HG03095 (cell line): ENCODE measurements at regions not wholly inside any gene's neighbourhood (a gene's known extent, or its start where the extent isn't known, plus 50 kb on each side); places are given as distances from the start of the nearest gene placed in this dataset.

Experiments used
- ATAC-seq: cut with Tn5 transposase; IDR thresholded peaks from one replicate; pipeline ENCODE4 v1.9.1; 2021; ENCODE audit warnings: moderate library complexity; ENCODE audit not compliant: unreplicated experiment

DNA sequence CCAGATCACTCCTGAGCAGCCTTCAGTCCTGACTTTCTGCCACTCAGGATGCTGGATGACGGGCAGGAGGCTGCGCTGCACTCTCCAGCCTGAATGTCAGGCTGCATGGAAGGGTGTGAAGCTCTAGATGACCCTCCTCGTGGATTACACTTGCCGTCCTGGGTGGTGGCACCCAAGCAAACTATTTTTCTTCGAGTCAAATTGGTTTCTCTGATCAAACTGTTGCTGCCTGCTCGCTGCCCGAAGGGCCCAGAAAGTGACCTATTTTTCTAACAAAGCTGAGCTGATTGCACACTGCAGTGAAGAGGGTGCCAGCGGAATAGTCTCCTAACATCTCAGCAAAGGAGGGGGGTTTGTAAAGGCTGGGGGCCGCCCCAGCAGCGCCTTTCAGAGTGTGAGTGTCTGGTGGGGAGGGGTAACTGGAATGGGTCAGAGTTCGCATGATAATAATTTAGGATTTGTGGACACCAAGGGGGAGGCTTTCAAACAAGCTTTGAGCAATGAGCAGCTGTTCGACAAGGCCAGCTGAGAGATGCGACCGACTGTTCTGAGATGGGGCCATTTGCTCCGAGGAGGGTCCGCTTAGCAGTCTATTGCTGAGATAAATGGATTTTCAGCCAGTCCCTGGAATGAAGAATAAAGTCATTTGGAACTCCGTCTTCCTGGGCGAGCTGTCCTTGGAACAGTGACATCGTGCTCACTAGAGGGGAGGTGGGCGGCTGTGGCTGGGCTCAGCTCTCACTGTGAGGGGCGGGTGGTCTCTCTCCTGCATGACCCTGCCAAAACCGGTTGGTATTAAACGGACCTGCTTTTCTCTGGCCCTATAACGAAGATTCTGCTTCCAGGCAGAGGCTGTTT lies 537.6 kb downstream of the BRD1 start:
- ATAC-seq, result no peak

DNA sequence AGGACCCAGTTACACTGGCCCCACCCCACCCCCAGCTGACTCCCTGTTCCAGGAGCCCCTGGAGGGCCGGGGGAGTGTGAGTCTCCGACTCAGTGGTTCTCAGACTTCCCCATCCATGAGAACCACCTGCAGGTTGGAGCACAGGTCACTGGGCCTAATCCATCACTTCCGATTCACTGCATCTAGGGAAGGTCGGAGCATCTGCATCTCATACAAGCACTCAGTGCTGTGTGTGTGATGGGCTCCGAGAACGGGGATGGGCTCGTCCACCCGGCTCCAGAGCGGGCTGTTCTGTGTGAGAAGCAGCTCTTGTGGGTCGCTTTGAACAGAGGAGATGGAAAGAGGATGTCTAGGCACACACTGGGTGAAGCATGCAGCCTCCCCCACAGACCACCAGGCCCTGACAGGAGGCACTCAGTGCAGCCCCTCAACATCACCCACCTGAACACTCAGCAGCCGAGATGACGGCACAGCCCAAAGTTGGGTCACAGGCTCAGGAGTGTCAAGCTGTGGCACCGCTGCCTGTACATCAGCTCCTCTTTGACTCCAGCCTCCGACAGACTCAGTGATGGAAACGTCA lies 541.4 kb downstream of the BRD1 start:
- no peak for ATAC-seq

- ATAC-seq, result no peak
Measured at GRCh38 chr22:49284931-49285330, 542.7 kb downstream of the BRD1 start.

- no peak for ATAC-seq
Measured at GRCh38 chr22:49284056-49284784, 543.5 kb downstream of the BRD1 start.

GRCh38 chr22:49282596-49282995 lies 545.1 kb downstream of the BRD1 start:
- ATAC-seq, result no peak

DNA sequence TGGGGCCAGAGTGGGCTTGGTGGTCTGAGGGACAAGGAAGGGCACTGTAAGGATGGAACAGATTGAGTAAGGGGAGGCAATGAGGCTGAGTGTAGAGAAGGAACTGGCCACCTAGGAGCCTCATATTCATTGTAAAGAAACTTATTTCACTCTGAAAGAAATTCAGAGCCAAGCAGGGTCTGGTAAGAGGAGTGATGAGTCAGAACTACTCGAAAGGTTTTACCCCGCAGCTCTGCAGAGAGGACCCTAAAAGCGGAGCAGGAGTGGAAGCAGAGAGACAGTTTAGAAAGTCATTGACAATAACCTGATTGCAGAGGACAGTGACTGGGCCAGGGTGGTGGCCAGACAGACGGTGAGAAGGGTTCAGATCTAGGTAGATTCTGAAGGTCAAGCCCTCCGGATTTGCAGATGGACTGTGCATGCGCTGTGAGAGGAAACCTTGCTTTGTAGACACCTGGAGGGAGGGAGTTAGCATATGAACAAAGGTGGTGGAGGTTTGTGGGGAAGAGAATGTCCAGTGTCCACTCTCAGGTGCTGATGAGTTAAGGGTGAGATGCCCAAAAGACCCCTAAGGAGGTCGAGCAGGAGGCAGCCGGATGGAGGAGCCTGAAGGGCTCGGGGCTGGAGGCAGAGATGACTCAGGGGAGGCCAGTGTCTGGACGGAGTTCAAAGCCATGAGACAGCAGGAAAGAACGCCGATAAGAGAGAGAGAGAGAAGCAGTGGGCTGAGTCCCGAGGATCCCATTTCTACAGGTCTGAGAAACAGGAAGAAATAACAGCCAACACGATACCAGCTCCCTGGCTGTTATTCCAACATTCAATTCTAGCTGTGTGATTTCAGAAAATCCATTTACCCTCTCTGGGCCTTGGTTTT lies 546.0 kb downstream of the BRD1 start:
- no peak for ATAC-seq

GRCh38 chr22:49278340-49278739 lies 549.3 kb downstream of the BRD1 start:
- ATAC-seq, result no peak

DNA sequence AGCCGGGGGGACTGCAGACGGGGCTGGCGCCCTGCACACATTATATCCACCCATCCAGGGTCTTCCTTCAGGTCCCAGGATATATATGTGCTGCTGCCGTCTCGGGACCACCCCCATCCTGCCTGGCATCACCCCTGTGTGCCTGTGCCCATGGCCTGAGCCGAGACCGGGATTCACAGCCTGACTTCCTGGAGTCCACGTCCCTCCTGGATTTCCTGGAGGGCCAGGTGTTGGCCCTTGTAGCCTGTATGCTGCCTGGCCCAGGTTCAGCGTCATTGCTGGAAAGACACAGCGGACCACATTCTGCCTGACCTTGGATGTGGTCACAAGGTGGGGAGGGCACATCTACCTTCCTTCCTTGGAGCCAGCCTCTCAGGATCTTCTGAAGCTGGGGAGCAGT lies 551.1 kb downstream of the BRD1 start:
- ATAC-seq, result no peak

DNA sequence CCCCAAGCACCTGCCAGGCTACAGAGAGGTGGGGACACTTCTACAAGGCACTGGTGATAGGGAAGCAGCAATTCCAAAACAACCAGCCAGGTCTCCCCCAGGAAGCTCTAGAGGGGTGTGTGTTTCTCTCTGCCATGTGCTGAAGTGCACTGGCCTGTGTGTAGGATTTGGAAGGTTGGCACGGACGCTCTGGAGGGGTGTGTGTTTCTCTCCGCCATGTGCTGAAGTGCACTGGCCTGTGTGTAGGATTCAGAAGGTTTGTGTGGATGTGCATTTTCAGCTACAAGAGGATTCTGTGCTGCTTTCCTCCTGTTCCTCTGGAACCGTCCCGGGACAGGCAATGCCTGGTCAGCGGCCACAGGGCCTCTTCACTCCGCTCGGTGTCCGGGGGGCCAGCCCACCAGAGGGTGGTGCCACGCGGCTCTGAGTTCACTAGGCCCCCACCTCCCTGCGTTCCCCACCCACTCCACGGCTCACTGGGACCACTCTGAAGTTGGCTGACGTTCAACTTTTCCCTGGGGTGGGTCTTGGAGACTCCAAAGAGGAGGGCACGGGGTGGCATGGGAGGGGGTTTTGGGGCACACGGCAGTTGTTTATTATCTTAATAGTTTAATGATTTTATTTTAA lies 552.8 kb downstream of the BRD1 start:
- ATAC-seq, result no peak

DNA sequence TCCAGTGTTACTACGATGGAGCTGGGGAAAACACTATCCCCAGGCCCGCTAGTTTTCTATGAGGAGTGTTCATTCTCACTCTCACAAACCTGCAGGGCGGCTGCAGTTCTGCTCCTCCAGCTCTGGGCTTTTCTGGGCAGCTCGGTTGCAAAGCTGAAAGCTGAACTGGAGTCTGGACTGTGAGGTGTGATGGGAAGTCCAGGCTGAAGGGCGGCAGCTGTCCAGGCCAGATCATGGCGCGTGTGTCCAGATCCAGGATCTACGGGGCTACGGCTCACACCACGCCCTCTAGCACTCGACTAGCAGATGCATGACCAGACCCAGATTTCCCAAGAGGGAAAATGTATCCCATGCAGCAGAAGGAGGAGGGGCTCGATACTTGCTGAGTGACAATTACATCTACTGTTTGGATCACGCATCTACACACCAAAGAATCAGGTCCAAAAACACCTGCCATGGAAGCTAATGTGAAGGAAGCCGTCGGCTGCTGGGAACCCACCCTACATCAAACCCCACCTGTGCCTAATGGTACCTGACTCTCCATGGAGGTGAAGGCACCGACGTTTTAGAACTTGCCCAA lies 555.0 kb downstream of the BRD1 start:
- ATAC-seq, result no peak

- ATAC-seq, result no peak
Measured at GRCh38 chr22:49271831-49272230, 555.8 kb downstream of the BRD1 start.

DNA sequence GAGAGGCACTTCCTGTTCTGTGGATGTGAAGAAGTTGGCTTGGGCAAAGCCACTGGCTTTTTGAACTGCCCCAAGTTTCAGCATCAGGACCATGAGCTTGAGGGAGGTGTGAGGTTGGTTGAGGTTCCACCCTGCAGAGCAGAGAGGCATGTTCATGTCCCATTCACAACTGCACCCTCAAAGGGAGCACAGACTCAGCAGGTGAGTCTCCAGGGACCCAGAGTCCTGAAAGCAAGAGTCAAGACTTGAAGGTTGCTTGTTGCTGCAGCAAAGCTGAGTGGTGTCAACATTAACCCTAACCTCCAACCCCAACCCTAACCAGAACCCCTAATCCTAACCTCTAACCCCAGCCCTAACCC lies 556.3 kb downstream of the BRD1 start:
- ATAC-seq, result no peak

DNA sequence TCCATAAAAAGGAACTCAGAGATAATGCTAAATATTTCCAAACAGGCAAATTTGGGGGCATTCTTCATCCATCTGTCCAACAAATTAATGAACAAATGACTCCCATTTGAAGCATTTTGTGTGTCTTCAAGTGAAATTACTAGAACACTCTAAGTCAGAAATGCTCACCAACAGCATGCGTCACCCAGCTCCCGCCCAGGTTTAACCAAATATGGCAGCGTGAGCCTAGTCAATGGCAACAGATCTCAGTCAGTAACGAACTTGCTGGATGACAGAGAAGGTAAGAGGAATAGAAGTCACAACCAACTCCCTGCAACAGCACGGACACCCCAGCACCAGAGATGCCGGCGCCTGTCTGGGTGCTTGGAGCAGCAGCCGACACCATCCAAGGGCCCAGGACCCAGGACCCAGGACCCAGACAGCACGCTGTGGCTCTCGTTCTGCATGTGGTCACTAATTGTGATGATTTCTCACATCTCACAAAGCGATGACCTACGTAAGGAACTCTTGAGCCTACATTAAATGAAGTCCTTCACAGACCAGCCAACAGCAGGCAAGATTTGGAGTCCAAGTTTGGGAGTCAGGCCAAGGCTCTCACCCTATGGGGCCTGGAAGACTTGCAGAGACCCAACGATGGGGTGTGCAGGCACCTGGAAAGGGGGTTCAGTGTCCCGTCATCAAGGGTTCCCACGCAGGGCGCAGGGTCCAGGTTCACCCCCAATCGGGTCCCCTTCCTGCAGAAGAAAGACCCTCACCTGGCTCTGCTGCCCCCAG lies 556.9 kb downstream of the BRD1 start:
- no peak for ATAC-seq

DNA sequence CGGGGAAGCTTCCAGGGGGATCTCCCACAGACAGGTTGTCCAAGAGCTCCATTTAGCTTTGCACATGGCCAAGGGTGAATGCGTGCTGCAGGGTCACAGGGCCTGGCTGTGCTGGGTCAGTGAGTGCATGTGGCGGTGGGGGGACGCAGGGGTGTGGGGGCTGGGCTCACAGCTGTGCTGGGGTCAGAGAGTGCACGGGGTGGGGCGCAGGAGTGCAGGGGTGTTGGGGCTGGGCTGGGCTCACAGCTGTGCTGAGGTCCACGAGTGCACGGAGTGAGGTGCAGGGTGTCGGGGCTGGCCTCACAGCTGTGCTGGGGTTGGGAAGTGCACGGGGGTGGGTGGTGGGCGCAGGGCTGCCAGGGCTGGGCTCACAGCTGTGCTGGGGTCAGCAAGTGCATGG lies 557.7 kb downstream of the BRD1 start:
- ATAC-seq, result no peak

DNA sequence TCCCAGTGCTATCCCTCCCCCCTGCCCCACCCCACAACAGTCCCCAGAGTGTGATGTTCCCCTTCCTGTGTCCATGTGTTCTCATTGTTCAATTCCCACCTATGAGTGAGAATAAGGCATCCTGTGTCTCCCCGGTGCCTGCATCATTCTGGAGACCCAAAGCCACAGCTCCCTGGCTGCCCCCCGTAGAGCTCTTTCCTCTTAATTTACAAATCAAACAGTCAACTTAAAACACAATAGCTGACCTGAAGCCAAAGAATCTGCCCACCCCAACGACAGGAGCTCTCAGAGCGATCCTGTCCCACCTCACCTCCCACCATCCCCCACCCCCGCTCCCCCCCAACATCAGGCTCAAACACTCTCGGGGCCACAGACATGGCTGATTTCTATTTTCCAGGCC lies 558.3 kb downstream of the BRD1 start:
- ATAC-seq, result no peak

DNA sequence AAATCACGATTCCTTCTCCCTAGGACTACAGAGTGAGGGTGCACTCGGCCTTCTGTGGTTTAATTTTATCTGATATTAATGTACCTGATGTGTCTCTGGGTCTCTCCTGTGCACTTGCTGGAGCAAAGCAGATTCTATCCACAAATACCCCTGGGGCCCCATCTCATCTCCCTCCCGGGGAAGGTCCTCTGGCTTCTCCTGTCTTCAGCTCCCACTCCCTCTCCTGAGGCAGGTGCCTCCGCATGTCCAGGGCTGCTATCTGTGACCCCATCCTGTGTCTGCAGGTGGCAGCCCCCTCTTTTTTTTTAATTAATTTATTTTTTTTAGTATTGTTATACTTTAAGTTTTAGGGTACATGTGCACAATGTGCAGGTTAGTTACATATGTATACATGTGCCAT lies 558.7 kb downstream of the BRD1 start:
- ATAC-seq, result no peak

DNA sequence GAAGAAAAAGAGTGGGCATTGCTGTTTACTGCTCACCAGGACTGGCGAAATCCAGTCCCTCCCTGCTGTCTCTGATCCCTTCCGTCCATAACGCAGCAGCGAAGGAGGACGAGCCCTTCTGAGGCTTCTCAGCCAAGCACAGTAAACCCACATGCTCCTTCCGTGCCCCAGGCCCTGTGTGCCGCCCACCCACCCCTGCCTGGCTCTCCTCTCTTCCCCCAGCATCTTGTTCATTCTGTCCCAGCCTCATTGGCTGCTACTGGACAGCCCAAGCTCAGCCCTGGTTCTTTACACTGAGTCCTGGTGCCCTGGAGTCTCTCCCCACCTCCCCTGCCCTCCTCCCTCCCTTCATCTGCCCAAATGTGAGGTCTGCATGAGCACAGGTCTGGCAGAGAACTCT lies 559.7 kb downstream of the BRD1 start:
- no peak for ATAC-seq

DNA sequence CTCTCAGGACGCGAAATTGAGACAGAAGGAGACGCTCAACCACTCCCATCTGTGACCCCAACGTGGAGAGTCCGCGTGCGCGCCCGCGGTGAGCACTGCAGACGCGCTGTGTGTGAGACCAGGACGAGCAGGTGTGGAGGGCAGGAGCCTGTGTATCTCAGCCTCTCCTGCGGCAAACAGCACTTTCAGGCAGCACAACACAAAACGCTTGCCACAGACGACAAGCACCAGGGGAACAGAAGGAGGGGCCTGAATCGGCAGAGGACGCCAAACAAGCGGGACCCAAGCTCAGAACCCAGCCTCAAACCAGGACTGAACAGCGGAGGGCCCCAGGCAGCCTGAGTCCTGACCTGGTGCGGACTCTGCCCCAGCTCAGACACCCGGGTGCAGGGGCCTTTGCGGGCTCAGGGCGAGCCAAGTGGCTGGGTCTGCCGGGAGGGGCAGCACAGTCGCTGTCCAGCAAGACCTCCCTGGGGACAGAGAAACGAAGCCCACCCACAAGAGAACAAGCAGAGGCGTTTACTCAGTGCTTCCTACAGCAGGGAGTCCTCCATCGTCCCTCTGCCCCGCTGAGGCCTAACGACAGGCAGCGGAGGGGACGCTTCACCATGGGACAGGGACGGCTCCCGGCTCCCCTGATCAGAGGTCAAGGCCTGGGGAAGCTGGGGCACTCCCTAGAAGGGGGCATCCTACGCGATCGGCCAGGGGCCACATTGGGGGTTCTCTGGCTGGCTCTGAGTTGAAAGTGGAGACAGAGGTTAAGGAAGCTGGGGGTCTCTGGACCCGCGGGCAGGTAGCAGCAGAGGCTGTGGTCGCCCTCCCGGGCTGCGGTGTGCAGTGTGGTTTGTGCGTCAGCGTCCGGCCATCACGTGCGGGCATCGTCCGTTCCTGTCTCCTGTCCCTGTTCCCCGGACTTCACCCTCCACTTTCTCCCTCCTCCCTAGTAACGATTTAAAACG lies 560.8 kb downstream of the BRD1 start:
- no peak for ATAC-seq
